ENCODE measurements at regions not wholly inside any gene's neighbourhood (a gene's known extent, or its start where the extent isn't known, plus 50 kb on each side); places are given as distances from the start of the nearest gene placed in this dataset.
"Not testable (repeated sequence)": the region's sequence is repeated elsewhere in the genome, so short reads cannot be mapped to it uniquely, and the experiment has no call there.

GRCh38 chr3:75321060-75321459 lies 343.1 kb upstream of the FRG2C start:
- no peak for DNase-seq (ENCODE audit: low read depth)

- not testable (repeated sequence) for DNase-seq (ENCODE audit: low read depth)
These were observed 340.2 kb upstream of the FRG2C start for GRCh38 chr3:75323936-75324335.

- no peak for DNase-seq (ENCODE audit: low read depth)
These were observed 338.4 kb upstream of the FRG2C start for GRCh38 chr3:75325716-75326115.

GRCh38 chr3:75327453-75327852 lies 336.7 kb upstream of the FRG2C start:
- DNase-seq (ENCODE audit: low read depth) = no peak

GRCh38 chr3:75329476-75330097 lies 334.5 kb upstream of the FRG2C start:
- no peak for DNase-seq (ENCODE audit: low read depth)

- not testable (repeated sequence) for DNase-seq (ENCODE audit: low read depth)
These were observed 333.7 kb upstream of the FRG2C start for GRCh38 chr3:75330446-75330845.

GRCh38 chr3:75332090-75332489 lies 332.0 kb upstream of the FRG2C start:
- DNase-seq (ENCODE audit: low read depth) = not testable (repeated sequence)

- DNase-seq (ENCODE audit: low read depth) = no peak
These were observed 331.3 kb upstream of the FRG2C start for GRCh38 chr3:75332794-75333193.

- no peak for DNase-seq (ENCODE audit: low read depth)
These were observed 329.8 kb upstream of the FRG2C start for GRCh38 chr3:75334299-75334698.

- no peak for DNase-seq (ENCODE audit: low read depth)
These were observed 326.8 kb upstream of the FRG2C start for GRCh38 chr3:75337226-75337900.

- no peak for DNase-seq (ENCODE audit: low read depth)
These were observed 325.8 kb upstream of the FRG2C start for GRCh38 chr3:75338342-75338741.

GRCh38 chr3:75341324-75342067 lies 322.6 kb upstream of the FRG2C start:
- DNase-seq (ENCODE audit: low read depth) = no peak

- DNase-seq (ENCODE audit: low read depth) = no peak
These were observed 321.7 kb upstream of the FRG2C start for GRCh38 chr3:75342425-75342824.

GRCh38 chr3:75350536-75350935 lies 313.6 kb upstream of the FRG2C start:
- DNase-seq (ENCODE audit: low read depth) = not testable (repeated sequence)

- peak; percentile 2 for DNase-seq (ENCODE audit: low read depth)
These were observed 301.9 kb upstream of the FRG2C start for GRCh38 chr3:75362086-75362784.

GRCh38 chr3:75372964-75373363 lies 291.2 kb upstream of the FRG2C start:
- DNase-seq (ENCODE audit: low read depth) = not testable (repeated sequence)

GRCh38 chr3:75379840-75380239 lies 284.3 kb upstream of the FRG2C start:
- not testable (repeated sequence) for DNase-seq (ENCODE audit: low read depth)

GRCh38 chr3:75380276-75380771 lies 283.8 kb upstream of the FRG2C start:
- no peak for DNase-seq (ENCODE audit: low read depth)

- DNase-seq (ENCODE audit: low read depth) = not testable (repeated sequence)
These were observed 280.1 kb upstream of the FRG2C start for GRCh38 chr3:75384016-75384415.

GRCh38 chr3:75388486-75389124 lies 275.5 kb upstream of the FRG2C start:
- DNase-seq (ENCODE audit: low read depth) = not testable (repeated sequence)

- DNase-seq (ENCODE audit: low read depth) = not testable (repeated sequence)
These were observed 270.8 kb upstream of the FRG2C start for GRCh38 chr3:75393288-75393694.

GRCh38 chr3:75394102-75394501 lies 270.0 kb upstream of the FRG2C start:
- DNase-seq (ENCODE audit: low read depth) = not testable (repeated sequence)
